ENCODE measurements at regions not wholly inside any gene's neighbourhood (a gene's known extent, or its start where the extent isn't known, plus 50 kb on each side); places are given as distances from the start of the nearest gene placed in this dataset.
"Not testable (repeated sequence)": the region's sequence is repeated elsewhere in the genome, so short reads cannot be mapped to it uniquely, and the experiment has no call there.

DNA sequence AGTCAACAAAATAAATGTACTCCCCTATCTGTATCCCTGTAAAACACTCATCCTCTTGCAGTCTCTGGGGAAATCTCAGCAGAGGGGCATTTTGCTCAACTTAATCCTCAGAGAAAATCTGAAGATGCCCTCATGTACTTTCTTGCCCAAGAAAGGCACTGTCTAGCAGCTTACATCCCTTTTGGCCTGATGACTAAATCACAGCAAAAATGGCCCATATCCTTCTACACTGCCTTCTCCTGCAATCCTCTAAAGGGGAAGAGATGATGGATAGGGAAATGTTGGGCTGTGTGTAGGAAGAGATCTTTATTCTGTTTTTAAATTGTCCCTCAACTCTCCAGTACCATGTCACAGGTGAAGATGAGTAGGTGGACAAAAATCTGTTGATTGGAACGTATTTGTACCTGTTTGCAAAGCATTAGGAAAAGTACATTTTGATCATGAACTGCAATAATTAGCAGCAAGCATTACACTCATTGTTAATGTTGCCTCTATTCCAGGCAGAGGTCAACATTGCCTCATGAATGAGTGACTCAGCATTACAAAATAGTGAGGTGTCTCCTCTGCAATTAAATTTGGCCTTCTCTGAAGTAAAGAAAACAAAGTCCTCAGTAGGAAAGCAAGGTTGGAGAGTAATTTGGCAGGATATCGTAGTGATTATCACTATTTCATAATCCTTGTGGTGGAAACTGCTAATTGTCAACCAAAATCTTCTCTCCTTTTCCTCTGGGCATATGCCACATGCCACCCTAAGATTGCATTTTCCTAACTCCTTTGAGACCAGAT lies 172.4 kb upstream of the CAND1 start:
- Histone ChIP-seq H3K27ac (ENCODE audit: low read depth, low read length) (no peak overlapping the region), H3K4me3 (ENCODE audit: low read depth in 1 of 5, low read length in 5 of 5) (no peak overlapping the region), H3K36me3 (ENCODE audit: control insufficient read depth in 5 of 5, insufficient read depth in 5 of 5, low read length in 5 of 5) (no peaks in the 10 kb centered on the region), H3K9ac (ENCODE audit: low read length in 5 of 5) (no peak overlapping the region), H3K9me3 (ENCODE audit: control insufficient read depth in 5 of 5, low read length in 5 of 5) (no peaks in the 10 kb centered on the region), H3K4me1 (ENCODE audit: control insufficient read depth in 5 of 5, insufficient read depth in 5 of 5, low read length in 5 of 5) (peaks cover 0 to 15% (median 9%) of the 10 kb centered on the region in 5 donors), H3K27me3 (ENCODE audit: control insufficient read depth in 5 of 5, insufficient read depth in 4 of 5, low read length in 5 of 5) (no peaks in the 10 kb centered on the region)

DNA sequence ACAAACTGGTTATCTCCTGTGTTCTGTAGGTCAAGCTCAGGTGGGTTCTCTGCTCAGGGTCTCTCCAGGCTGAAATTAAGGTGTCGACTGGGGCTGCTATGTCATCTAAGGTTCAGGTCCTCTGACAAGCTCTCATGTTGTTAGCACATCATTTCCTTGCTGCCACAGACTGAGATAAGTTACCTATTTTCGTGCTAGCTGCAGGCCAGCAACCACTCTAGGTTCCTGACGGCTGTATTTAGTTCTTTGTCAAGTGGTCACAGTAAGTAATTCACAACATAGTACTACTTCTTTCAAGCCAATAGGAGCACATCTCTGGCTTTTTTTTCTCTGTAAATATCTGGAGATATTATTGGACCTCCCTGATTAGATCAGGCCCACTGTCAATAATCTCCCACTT lies 169.3 kb upstream of the CAND1 start:
- peaks cover 0 to 15% (median 9%) of the 10 kb centered on the region in 5 donors for H3K4me1 ChIP-seq (ENCODE audit: control insufficient read depth in 5 of 5, insufficient read depth in 5 of 5, low read length in 5 of 5)
- no peak overlapping the region for H3K4me3 ChIP-seq (ENCODE audit: low read depth in 1 of 5, low read length in 5 of 5)
- no peaks in the 10 kb centered on the region for H3K27me3 ChIP-seq (ENCODE audit: control insufficient read depth in 5 of 5, insufficient read depth in 4 of 5, low read length in 5 of 5)
- no peaks in the 10 kb centered on the region for H3K36me3 ChIP-seq (ENCODE audit: control insufficient read depth in 5 of 5, insufficient read depth in 5 of 5, low read length in 5 of 5)
- no peak overlapping the region for H3K9ac ChIP-seq (ENCODE audit: low read length in 5 of 5)
- H3K27ac ChIP-seq (ENCODE audit: low read depth, low read length), result no peak overlapping the region
- H3K9me3 ChIP-seq (ENCODE audit: control insufficient read depth in 5 of 5, low read length in 5 of 5), result no peaks in the 10 kb centered on the region

DNA sequence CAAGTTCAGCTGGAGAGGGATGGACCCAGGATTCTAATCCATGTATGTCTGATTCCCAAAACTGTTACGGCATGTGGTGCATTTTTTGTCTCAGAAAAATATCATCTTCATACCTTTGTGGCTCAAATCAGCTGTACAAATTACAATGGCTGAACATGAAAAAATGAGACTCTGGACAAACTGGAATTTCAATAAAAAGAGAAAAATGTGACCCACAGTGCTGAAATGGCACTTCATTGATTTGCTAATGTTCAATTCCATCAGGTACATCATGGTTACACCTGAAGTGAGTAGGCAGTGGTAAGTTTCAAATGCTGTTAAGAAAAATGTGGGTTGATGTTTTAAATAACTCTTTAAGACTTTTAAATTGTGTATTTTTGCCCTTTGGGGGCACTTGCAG lies 165.6 kb upstream of the CAND1 start:
- H3K27ac ChIP-seq (ENCODE audit: low read depth, low read length), result no peak overlapping the region
- no peaks in the 10 kb centered on the region for H3K36me3 ChIP-seq (ENCODE audit: control insufficient read depth in 5 of 5, insufficient read depth in 5 of 5, low read length in 5 of 5)

DNA sequence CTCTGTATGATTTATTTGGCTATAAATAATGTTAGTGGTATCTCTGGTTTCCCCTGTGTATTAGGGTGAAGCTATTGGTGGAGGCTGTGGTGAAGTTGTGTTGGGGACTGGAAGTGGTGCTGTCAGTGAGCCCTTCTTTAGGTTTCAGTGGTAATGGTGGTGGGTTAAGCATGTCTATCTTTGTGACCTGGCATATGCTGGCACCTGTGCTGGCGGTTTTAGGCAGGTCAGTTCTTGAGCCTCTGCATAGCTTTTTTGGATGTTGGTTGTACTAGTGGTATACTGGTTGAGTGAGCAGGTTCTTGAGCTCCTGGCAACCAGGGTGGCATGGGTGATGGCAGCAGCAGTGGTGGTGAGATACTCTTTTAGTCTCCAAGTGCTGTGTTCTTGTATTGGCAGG lies 161.9 kb upstream of the CAND1 start:
- Histone ChIP-seq H3K9me3 (ENCODE audit: control insufficient read depth in 5 of 5, low read length in 5 of 5) (peaks cover 0 to 19% (median 8%) of the 10 kb centered on the region in 5 donors), H3K9ac (ENCODE audit: low read length in 5 of 5) (no peak overlapping the region), H3K27ac (ENCODE audit: low read depth, low read length) (no peak overlapping the region), H3K36me3 (ENCODE audit: control insufficient read depth in 5 of 5, insufficient read depth in 5 of 5, low read length in 5 of 5) (no peaks in the 10 kb centered on the region), H3K4me3 (ENCODE audit: low read depth in 1 of 5, low read length in 5 of 5) (no peak overlapping the region), H3K27me3 (ENCODE audit: control insufficient read depth in 5 of 5, insufficient read depth in 4 of 5, low read length in 5 of 5) (peaks cover 0 to 4% (median 0%) of the 10 kb centered on the region in 5 donors), H3K4me1 (ENCODE audit: control insufficient read depth in 5 of 5, insufficient read depth in 5 of 5, low read length in 5 of 5) (no peaks in the 10 kb centered on the region)

More for the DNA sequence above, 165.6 kb upstream of the CAND1 start:
- Histone ChIP-seq H3K4me3 (ENCODE audit: low read depth in 1 of 5, low read length in 5 of 5) (no peak overlapping the region), H3K27me3 (ENCODE audit: control insufficient read depth in 5 of 5, insufficient read depth in 4 of 5, low read length in 5 of 5) (peaks cover 0 to 4% (median 0%) of the 10 kb centered on the region in 5 donors), H3K4me1 (ENCODE audit: control insufficient read depth in 5 of 5, insufficient read depth in 5 of 5, low read length in 5 of 5) (no peaks in the 10 kb centered on the region), H3K9me3 (ENCODE audit: control insufficient read depth in 5 of 5, low read length in 5 of 5) (peaks cover 0 to 19% (median 8%) of the 10 kb centered on the region in 5 donors), H3K9ac (ENCODE audit: low read length in 5 of 5) (no peak overlapping the region)

DNA sequence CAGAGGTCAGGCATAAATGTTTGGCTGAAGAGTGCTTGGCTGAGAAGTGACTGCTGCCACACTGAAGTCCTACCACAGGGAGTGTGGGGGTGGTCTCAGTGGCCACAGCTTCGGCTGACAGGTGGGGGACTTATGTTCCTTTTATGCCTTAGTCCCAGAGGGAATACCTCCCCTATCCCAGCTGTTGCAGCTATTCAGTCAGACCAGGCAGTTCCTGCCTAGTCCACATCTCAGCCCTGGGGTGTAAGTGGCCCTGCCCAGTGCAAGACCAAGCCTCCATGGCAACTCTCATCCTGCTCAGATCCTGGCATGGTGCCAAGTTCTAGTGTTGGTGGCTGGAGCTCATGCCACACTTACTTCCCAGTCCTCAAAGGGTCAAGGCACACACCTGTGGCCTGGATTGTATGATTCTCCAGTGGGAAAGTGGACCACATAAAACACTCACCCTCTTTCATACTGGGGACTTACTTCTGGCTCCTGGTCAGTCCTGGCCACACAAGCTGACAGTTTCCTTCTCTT lies 161.3 kb upstream of the CAND1 start:
- no peak overlapping the region for H3K4me3 ChIP-seq (ENCODE audit: low read depth in 1 of 5, low read length in 5 of 5)
- H3K27me3 ChIP-seq (ENCODE audit: control insufficient read depth in 5 of 5, insufficient read depth in 4 of 5, low read length in 5 of 5), result peaks cover 0 to 4% (median 0%) of the 10 kb centered on the region in 5 donors
- peaks cover 0 to 19% (median 8%) of the 10 kb centered on the region in 5 donors for H3K9me3 ChIP-seq (ENCODE audit: control insufficient read depth in 5 of 5, low read length in 5 of 5)
- H3K9ac ChIP-seq (ENCODE audit: low read length in 5 of 5), result no peak overlapping the region
- H3K36me3 ChIP-seq (ENCODE audit: control insufficient read depth in 5 of 5, insufficient read depth in 5 of 5, low read length in 5 of 5), result no peaks in the 10 kb centered on the region
- no peak overlapping the region for H3K27ac ChIP-seq (ENCODE audit: low read depth, low read length)
- H3K4me1 ChIP-seq (ENCODE audit: control insufficient read depth in 5 of 5, insufficient read depth in 5 of 5, low read length in 5 of 5), result no peaks in the 10 kb centered on the region

DNA sequence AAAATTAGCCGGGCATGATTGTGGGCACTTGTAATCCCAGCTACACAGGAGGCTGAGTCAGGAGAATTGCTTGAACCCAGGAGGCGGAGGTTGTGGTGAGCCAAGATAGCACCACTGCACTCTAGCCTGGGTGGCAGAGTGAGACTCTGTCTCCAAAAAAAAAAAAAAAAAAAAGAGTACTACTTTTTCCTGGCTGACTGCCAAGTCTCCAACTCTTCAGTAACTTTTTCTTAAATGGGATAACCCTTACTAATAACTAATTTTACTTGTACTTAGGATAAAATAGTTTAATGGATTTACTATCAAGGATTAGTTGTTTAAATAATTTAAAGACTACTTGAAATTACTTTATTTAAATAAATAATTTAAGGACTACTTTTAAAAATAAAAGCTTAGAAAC lies 158.8 kb upstream of the CAND1 start:
- H3K9me3 ChIP-seq (ENCODE audit: control insufficient read depth in 5 of 5, low read length in 5 of 5), result peaks cover 0 to 19% (median 8%) of the 10 kb centered on the region in 5 donors
- not testable (repeated sequence) for H3K4me1 ChIP-seq (ENCODE audit: control insufficient read depth in 5 of 5, insufficient read depth in 5 of 5, low read length in 5 of 5); H3K27ac ChIP-seq (ENCODE audit: low read depth, low read length); H3K36me3 ChIP-seq (ENCODE audit: control insufficient read depth in 5 of 5, insufficient read depth in 5 of 5, low read length in 5 of 5); H3K4me3 ChIP-seq (ENCODE audit: low read depth in 1 of 5, low read length in 5 of 5); H3K9ac ChIP-seq (ENCODE audit: low read length in 5 of 5); H3K27me3 ChIP-seq (ENCODE audit: control insufficient read depth in 5 of 5, insufficient read depth in 4 of 5, low read length in 5 of 5)

DNA sequence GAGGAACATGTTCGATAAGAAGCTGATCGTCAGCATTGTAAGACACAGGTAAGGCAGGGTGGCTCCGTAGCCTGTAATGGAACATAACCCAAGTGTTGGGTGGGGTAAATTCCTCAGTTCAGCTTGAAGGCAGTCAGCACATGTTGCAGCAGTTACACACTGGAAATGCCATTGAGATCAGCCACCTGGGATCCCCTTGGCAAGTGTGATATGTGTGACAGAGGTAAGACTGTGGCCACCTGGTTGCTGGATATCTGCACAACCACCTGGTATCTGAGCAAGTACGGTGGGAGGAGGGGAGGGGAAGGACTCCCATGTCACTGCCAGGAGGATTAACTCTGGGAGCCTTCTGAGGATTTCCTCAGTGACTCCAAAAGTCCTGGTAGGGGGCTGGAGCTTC lies 158.0 kb upstream of the CAND1 start:
- Histone ChIP-seq H3K4me3 (ENCODE audit: low read depth in 1 of 5, low read length in 5 of 5) (no peak overlapping the region), H3K36me3 (ENCODE audit: control insufficient read depth in 5 of 5, insufficient read depth in 5 of 5, low read length in 5 of 5) (no peaks in the 10 kb centered on the region), H3K4me1 (ENCODE audit: control insufficient read depth in 5 of 5, insufficient read depth in 5 of 5, low read length in 5 of 5) (no peaks in the 10 kb centered on the region), H3K9ac (ENCODE audit: low read length in 5 of 5) (no peak overlapping the region), H3K27me3 (ENCODE audit: control insufficient read depth in 5 of 5, insufficient read depth in 4 of 5, low read length in 5 of 5) (peaks cover 0 to 4% (median 0%) of the 10 kb centered on the region in 5 donors), H3K9me3 (ENCODE audit: control insufficient read depth in 5 of 5, low read length in 5 of 5) (peaks cover 0 to 12% (median 8%) of the 10 kb centered on the region in 5 donors), H3K27ac (ENCODE audit: low read depth, low read length) (no peak overlapping the region)

DNA sequence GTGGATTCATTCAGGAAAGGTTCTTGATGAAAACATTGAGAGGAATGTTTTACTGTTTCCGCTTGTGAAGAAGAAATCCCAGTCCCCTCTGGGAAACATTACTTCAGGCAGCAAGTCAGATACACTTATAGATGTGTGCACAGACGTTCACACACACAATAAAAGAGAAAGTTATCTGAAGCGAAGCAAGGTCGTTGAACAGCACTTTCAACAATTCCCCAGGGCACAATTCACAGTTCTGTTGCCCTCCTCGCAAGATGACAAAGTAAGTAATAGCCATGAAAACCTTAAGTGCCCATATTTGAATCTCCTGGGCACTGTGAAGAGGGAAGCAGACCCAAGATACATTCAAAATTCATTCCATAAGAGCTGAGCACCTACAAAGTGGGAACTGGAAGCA lies 156.6 kb upstream of the CAND1 start:
- no peak overlapping the region for H3K9ac ChIP-seq (ENCODE audit: low read length in 5 of 5)
- no peaks in the 10 kb centered on the region for H3K4me1 ChIP-seq (ENCODE audit: control insufficient read depth in 5 of 5, insufficient read depth in 5 of 5, low read length in 5 of 5)
- H3K27me3 ChIP-seq (ENCODE audit: control insufficient read depth in 5 of 5, insufficient read depth in 4 of 5, low read length in 5 of 5), result peaks cover 0 to 3% (median 0%) of the 10 kb centered on the region in 5 donors
- no peak overlapping the region for H3K27ac ChIP-seq (ENCODE audit: low read depth, low read length)
- H3K9me3 ChIP-seq (ENCODE audit: control insufficient read depth in 5 of 5, low read length in 5 of 5), result peaks cover 0 to 2% (median under 1%) of the 10 kb centered on the region in 5 donors
- H3K36me3 ChIP-seq (ENCODE audit: control insufficient read depth in 5 of 5, insufficient read depth in 5 of 5, low read length in 5 of 5), result no peaks in the 10 kb centered on the region
- H3K4me3 ChIP-seq (ENCODE audit: low read depth in 1 of 5, low read length in 5 of 5), result no peak overlapping the region

DNA sequence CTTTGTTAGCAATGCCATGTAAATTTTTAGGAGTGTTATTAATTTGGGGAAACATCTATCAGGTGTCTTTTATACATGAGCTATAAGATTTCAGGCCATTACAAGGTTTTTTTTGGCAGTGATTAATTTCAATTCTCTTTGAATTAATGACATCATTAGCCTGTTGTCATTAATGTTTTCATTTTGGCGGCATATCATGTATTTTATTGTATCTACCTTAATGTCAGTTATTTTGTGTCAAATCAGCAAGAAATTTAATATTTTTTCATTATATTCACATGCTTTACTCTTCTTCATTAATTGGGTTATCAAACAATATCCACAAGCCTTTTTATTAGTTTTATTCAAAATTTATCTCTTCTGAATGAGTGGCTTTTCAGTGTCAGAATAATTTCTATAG lies 153.0 kb upstream of the CAND1 start:
- Histone ChIP-seq H3K9me3 (ENCODE audit: control insufficient read depth in 5 of 5, low read length in 5 of 5) (no peaks in the 10 kb centered on the region), H3K4me3 (ENCODE audit: low read depth in 1 of 5, low read length in 5 of 5) (no peak overlapping the region), H3K4me1 (ENCODE audit: control insufficient read depth in 5 of 5, insufficient read depth in 5 of 5, low read length in 5 of 5) (no peaks in the 10 kb centered on the region), H3K36me3 (ENCODE audit: control insufficient read depth in 5 of 5, insufficient read depth in 5 of 5, low read length in 5 of 5) (no peaks in the 10 kb centered on the region), H3K27ac (ENCODE audit: low read depth, low read length) (no peak overlapping the region), H3K27me3 (ENCODE audit: control insufficient read depth in 5 of 5, insufficient read depth in 4 of 5, low read length in 5 of 5) (no peaks in the 10 kb centered on the region), H3K9ac (ENCODE audit: low read length in 5 of 5) (no peak overlapping the region)

DNA sequence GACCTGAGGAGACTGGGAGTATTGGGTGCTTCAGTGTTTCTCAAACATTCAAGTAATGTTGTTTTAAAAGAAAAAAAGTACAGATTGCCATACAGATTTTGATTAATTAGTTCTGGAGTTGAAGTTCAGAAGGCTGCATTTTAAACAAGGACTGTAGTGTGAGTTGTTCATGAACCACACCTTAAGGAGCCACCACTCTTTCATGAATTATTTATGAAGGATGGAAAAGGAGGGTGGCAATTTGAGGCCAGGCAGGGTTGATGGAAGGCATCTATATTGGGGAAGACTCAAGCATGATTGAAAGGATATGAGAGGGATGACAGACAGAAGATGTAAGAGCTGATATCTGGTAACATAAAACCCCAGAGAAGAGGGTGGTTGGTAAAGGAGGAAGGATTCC lies 146.6 kb upstream of the CAND1 start:
- Histone ChIP-seq H3K4me1 (ENCODE audit: control insufficient read depth in 5 of 5, insufficient read depth in 5 of 5, low read length in 5 of 5) (no peaks in the 10 kb centered on the region), H3K27me3 (ENCODE audit: control insufficient read depth in 5 of 5, insufficient read depth in 4 of 5, low read length in 5 of 5) (no peaks in the 10 kb centered on the region), H3K9me3 (ENCODE audit: control insufficient read depth in 5 of 5, low read length in 5 of 5) (no peaks in the 10 kb centered on the region), H3K4me3 (ENCODE audit: low read depth in 1 of 5, low read length in 5 of 5) (no peak overlapping the region), H3K27ac (ENCODE audit: low read depth, low read length) (no peak overlapping the region), H3K9ac (ENCODE audit: low read length in 5 of 5) (no peak overlapping the region), H3K36me3 (ENCODE audit: control insufficient read depth in 5 of 5, insufficient read depth in 5 of 5, low read length in 5 of 5) (no peaks in the 10 kb centered on the region)

Data from subcutaneous abdominal adipose tissue (tissue), 5 donors.